ENCODE measurements at regions not wholly inside any gene's neighbourhood (a gene's known extent, or its start where the extent isn't known, plus 50 kb on each side); places are given as distances from the start of the nearest gene placed in this dataset.

- no peak for TF ChIP-seq POLR2AphosphoS5 (IDR thresholded peaks at IDR 0.05)
- TF ChIP-seq, protein P1, sequence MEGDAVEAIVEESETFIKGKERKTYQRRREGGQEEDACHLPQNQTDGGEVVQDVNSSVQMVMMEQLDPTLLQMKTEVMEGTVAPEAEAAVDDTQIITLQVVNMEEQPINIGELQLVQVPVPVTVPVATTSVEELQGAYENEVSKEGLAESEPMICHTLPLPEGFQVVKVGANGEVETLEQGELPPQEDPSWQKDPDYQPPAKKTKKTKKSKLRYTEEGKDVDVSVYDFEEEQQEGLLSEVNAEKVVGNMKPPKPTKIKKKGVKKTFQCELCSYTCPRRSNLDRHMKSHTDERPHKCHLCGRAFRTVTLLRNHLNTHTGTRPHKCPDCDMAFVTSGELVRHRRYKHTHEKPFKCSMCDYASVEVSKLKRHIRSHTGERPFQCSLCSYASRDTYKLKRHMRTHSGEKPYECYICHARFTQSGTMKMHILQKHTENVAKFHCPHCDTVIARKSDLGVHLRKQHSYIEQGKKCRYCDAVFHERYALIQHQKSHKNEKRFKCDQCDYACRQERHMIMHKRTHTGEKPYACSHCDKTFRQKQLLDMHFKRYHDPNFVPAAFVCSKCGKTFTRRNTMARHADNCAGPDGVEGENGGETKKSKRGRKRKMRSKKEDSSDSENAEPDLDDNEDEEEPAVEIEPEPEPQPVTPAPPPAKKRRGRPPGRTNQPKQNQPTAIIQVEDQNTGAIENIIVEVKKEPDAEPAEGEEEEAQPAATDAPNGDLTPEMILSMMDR (IDR thresholded peaks at IDR 0.05), result no peak
Observed at GRCh38 chr2:107751936-107752335, 74.8 kb upstream of the RGPD4 start.
